ENCODE measurements at regions not wholly inside any gene's neighbourhood (a gene's known extent, or its start where the extent isn't known, plus 50 kb on each side); places are given as distances from the start of the nearest gene placed in this dataset.
"Not testable (repeated sequence)": the region's sequence is repeated elsewhere in the genome, so short reads cannot be mapped to it uniquely, and the experiment has no call there.

GRCh38 chrY:18720395-18720794, 53.1 kb downstream of the HSFY2 start:
- TF ChIP-seq, protein P1, sequence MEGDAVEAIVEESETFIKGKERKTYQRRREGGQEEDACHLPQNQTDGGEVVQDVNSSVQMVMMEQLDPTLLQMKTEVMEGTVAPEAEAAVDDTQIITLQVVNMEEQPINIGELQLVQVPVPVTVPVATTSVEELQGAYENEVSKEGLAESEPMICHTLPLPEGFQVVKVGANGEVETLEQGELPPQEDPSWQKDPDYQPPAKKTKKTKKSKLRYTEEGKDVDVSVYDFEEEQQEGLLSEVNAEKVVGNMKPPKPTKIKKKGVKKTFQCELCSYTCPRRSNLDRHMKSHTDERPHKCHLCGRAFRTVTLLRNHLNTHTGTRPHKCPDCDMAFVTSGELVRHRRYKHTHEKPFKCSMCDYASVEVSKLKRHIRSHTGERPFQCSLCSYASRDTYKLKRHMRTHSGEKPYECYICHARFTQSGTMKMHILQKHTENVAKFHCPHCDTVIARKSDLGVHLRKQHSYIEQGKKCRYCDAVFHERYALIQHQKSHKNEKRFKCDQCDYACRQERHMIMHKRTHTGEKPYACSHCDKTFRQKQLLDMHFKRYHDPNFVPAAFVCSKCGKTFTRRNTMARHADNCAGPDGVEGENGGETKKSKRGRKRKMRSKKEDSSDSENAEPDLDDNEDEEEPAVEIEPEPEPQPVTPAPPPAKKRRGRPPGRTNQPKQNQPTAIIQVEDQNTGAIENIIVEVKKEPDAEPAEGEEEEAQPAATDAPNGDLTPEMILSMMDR (conservative IDR thresholded peaks at IDR 0.05; ENCODE audit: low read depth in 2 of 2): not testable (repeated sequence)
- not testable (repeated sequence) for TF ChIP-seq EZH2phosphoT487 (IDR thresholded peaks at IDR 0.05; ENCODE audit: unreplicated experiment); EZH2 (IDR thresholded peaks at IDR 0.05; ENCODE audit: low read depth, unreplicated experiment); POLR2AphosphoS5 (IDR thresholded peaks at IDR 0.05; ENCODE audit: low read depth); REST (IDR thresholded peaks at IDR 0.05; ENCODE audit: unreplicated experiment); NANOG (IDR thresholded peaks at IDR 0.05; ENCODE audit: borderline replicate concordance); JUNB (IDR thresholded peaks at IDR 0.05; ENCODE audit: unreplicated experiment)
